ENCODE measurements at regions not wholly inside any gene's neighbourhood (a gene's known extent, or its start where the extent isn't known, plus 50 kb on each side); places are given as distances from the start of the nearest gene placed in this dataset.

DNA sequence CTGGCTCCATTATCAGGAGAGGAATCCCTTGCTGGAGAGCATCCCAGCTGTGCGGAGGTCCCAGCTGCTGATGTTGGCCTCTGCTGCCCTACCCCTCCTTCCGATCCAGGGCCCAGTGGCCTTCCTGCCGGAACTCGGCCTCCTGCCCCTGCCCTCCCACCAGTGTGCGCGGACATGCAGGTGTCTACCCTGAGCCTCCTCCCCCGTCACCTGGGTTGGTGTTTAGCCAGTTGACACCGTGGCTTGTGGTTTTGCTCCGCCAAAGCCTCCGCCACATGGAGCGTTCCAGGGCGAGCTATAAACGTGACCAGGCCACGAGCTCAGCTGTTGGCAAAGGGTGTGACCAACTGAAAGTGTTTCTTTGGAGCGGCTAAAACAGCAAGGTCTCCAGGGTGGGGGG lies 1104.3 kb downstream of the BCL11B start:
- Histone ChIP-seq H3K4me3 (no peak overlapping the region), H3K36me3 (no peaks in the 10 kb centered on the region), H3K27ac (no peak overlapping the region), H3K4me1 (replicated peaks) (no peaks in the 10 kb centered on the region), H3K9me3 (no peaks in the 10 kb centered on the region), H3K27me3 (replicated peaks; ENCODE audit: insufficient read depth) (no peaks in the 10 kb centered on the region)
- intact Hi-C loops (cut with DNase I), result no loop called here
- TF ChIP-seq, protein P1, sequence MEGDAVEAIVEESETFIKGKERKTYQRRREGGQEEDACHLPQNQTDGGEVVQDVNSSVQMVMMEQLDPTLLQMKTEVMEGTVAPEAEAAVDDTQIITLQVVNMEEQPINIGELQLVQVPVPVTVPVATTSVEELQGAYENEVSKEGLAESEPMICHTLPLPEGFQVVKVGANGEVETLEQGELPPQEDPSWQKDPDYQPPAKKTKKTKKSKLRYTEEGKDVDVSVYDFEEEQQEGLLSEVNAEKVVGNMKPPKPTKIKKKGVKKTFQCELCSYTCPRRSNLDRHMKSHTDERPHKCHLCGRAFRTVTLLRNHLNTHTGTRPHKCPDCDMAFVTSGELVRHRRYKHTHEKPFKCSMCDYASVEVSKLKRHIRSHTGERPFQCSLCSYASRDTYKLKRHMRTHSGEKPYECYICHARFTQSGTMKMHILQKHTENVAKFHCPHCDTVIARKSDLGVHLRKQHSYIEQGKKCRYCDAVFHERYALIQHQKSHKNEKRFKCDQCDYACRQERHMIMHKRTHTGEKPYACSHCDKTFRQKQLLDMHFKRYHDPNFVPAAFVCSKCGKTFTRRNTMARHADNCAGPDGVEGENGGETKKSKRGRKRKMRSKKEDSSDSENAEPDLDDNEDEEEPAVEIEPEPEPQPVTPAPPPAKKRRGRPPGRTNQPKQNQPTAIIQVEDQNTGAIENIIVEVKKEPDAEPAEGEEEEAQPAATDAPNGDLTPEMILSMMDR (IDR thresholded peaks at IDR 0.05), result no peak
- TF ChIP-seq POLR2AphosphoS5 (IDR thresholded peaks at IDR 0.05) (no peak), POLR2A (IDR thresholded peaks at IDR 0.05) (no peak)
- DNase-seq (ENCODE audit: low spot score), result no peak
- 78% methylated on average over 15 of the region's 15 CpGs for whole genome bisulfite sequencing

GRCh38 chr14:98168211-98168985 lies 1103.6 kb downstream of the BCL11B start:
- TF ChIP-seq POLR2AphosphoS5 (IDR thresholded peaks at IDR 0.05) (no peak), POLR2A (IDR thresholded peaks at IDR 0.05) (no peak)
- TF ChIP-seq, protein P1 (IDR thresholded peaks at IDR 0.05), result no peak
- H3K9me3 ChIP-seq, result no peaks in the 10 kb centered on the region
- no peak for DNase-seq (ENCODE audit: low spot score)
- no peaks in the 10 kb centered on the region for H3K36me3 ChIP-seq
- H3K27ac ChIP-seq, result no peak overlapping the region
- H3K27me3 ChIP-seq (replicated peaks; ENCODE audit: insufficient read depth), result no peaks in the 10 kb centered on the region
- WGBS, result 86% methylated on average over 5 of the region's 5 CpGs
- H3K4me3 ChIP-seq, result no peak overlapping the region
- H3K4me1 ChIP-seq (replicated peaks), result no peaks in the 10 kb centered on the region
- intact Hi-C loops (cut with DNase I), result no loop called here

GRCh38 chr14:98169170-98169587 lies 1102.8 kb downstream of the BCL11B start:
- Histone ChIP-seq H3K4me3 (no peak overlapping the region), H3K9me3 (no peaks in the 10 kb centered on the region), H3K4me1 (replicated peaks) (no peaks in the 10 kb centered on the region), H3K36me3 (no peaks in the 10 kb centered on the region), H3K27me3 (replicated peaks; ENCODE audit: insufficient read depth) (no peaks in the 10 kb centered on the region), H3K27ac (no peak overlapping the region)
- DNase-seq (ENCODE audit: low spot score), result no peak
- TF ChIP-seq POLR2AphosphoS5 (IDR thresholded peaks at IDR 0.05) (no peak), POLR2A (IDR thresholded peaks at IDR 0.05) (no peak)
- TF ChIP-seq, protein P1 (IDR thresholded peaks at IDR 0.05), result no peak
- intact Hi-C loops (cut with DNase I), result no loop called here

GRCh38 chr14:98170575-98170974 lies 1101.4 kb downstream of the BCL11B start:
- H3K27me3 ChIP-seq (replicated peaks; ENCODE audit: insufficient read depth), result no peaks in the 10 kb centered on the region
- intact Hi-C loops (cut with DNase I), result no loop called here
- WGBS, result 64% methylated on average over 5 of the region's 5 CpGs
- no peaks in the 10 kb centered on the region for H3K9me3 ChIP-seq
- no peak overlapping the region for H3K4me3 ChIP-seq
- TF ChIP-seq, protein P1 (IDR thresholded peaks at IDR 0.05), result no peak
- TF ChIP-seq POLR2AphosphoS5 (IDR thresholded peaks at IDR 0.05) (no peak), POLR2A (IDR thresholded peaks at IDR 0.05) (no peak)
- no peak overlapping the region for H3K27ac ChIP-seq
- H3K36me3 ChIP-seq, result no peaks in the 10 kb centered on the region
- DNase-seq (ENCODE audit: low spot score), result no peak
- no peaks in the 10 kb centered on the region for H3K4me1 ChIP-seq (replicated peaks)

- Histone ChIP-seq H3K36me3 (no peaks in the 10 kb centered on the region), H3K4me1 (replicated peaks) (no peaks in the 10 kb centered on the region), H3K9me3 (no peaks in the 10 kb centered on the region), H3K4me3 (no peak overlapping the region), H3K27me3 (replicated peaks; ENCODE audit: insufficient read depth) (no peaks in the 10 kb centered on the region), H3K27ac (no peak overlapping the region)
- WGBS, result 96% methylated on average over 3 of the region's 3 CpGs
- intact Hi-C loops (cut with DNase I), result no loop called here
- TF ChIP-seq POLR2A (IDR thresholded peaks at IDR 0.05) (no peak), POLR2AphosphoS5 (IDR thresholded peaks at IDR 0.05) (no peak)
- TF ChIP-seq, protein P1 (IDR thresholded peaks at IDR 0.05), result no peak
- no peak for DNase-seq (ENCODE audit: low spot score)
Measured at GRCh38 chr14:98171654-98172053, 1100.3 kb downstream of the BCL11B start.

All from prostate gland (tissue), 2 donors.